ENCODE measurements at regions not wholly inside any gene's neighbourhood (a gene's known extent, or its start where the extent isn't known, plus 50 kb on each side); places are given as distances from the start of the nearest gene placed in this dataset.

DNA sequence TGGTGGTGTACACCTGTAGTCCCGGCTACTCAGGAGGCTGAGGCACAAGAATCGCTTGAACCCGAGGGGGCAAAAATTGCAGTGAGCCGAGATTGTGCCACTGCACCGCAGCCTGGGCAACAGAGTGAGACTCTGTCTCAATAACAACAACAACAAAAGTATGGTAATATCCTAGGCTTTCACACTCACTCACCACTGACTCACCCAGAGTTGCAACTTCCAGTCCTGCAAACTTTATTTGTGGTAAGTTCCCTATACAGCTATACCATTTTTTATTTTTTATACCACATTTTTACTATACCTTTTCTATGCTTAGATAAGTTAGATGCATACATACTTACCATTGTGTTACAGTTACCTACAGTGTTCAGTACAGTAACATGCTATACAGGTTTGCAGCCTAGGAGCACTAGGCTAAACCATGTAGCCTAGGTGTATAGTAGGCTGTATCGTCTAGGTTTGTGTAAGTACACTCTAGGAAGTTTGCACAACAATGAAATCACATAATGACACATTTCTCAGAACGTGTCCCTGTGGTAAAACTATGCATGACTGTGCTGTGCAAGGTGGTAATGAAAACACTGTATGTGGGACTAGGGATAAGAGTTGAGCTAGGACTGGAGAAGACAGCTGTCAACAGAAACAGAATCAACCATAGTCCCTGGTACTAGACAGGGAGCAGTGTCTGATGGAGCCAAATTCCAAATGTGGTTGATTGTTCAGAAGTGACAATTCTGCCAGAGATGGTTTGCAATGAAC lies 109.5 kb upstream of the RAD23B start:
- Histone ChIP-seq H3K27me3 (ENCODE audit: control insufficient read depth, insufficient read depth, low read length) (no peaks in the 10 kb centered on the region), H2AFZ (no peak overlapping the region), H3K4me1 (no peaks in the 10 kb centered on the region), H3K27ac (no peak overlapping the region), H3K36me3 (ENCODE audit: control insufficient read depth, insufficient read depth, low read length) (no peaks in the 10 kb centered on the region), H3K79me2 (no peaks in the 10 kb centered on the region), H3K9ac (no peak overlapping the region), H3K4me3 (ENCODE audit: low read depth, low read length) (no peak overlapping the region), H3K9me3 (ENCODE audit: control insufficient read depth, low read length) (no peaks in the 10 kb centered on the region), H3K4me2 (ENCODE audit: low read length) (no peak overlapping the region)
- TF ChIP-seq, protein P1, sequence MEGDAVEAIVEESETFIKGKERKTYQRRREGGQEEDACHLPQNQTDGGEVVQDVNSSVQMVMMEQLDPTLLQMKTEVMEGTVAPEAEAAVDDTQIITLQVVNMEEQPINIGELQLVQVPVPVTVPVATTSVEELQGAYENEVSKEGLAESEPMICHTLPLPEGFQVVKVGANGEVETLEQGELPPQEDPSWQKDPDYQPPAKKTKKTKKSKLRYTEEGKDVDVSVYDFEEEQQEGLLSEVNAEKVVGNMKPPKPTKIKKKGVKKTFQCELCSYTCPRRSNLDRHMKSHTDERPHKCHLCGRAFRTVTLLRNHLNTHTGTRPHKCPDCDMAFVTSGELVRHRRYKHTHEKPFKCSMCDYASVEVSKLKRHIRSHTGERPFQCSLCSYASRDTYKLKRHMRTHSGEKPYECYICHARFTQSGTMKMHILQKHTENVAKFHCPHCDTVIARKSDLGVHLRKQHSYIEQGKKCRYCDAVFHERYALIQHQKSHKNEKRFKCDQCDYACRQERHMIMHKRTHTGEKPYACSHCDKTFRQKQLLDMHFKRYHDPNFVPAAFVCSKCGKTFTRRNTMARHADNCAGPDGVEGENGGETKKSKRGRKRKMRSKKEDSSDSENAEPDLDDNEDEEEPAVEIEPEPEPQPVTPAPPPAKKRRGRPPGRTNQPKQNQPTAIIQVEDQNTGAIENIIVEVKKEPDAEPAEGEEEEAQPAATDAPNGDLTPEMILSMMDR (IDR thresholded peaks at IDR 0.05) = no peak

DNA sequence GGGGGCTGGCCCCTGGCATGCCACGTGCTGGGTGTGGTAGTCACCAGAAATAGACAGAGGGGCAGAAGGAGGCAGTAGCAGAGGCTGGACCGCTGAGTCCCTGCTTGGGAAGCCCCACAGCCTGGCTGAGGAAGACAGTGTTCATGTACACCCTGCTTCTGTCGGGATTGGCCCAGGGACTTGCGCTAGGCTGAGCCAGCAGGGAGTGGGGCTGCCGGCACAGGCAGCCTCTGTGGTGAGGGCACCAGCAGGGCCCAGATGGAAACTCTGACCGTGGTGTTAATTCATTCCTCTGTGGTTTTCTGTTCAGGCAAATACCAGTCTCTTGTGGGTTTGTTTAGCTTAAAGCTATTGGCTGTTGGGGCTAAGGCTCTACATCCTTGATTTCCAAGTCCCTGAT lies 108.6 kb upstream of the RAD23B start:
- H3K27ac ChIP-seq = no peak overlapping the region
- H3K27me3 ChIP-seq (ENCODE audit: control insufficient read depth, insufficient read depth, low read length) = no peaks in the 10 kb centered on the region
- TF ChIP-seq, protein P1 (IDR thresholded peaks at IDR 0.05) = no peak
- no peaks in the 10 kb centered on the region for H3K9me3 ChIP-seq (ENCODE audit: control insufficient read depth, low read length)
- no peak overlapping the region for H2AFZ ChIP-seq
- no peaks in the 10 kb centered on the region for H3K36me3 ChIP-seq (ENCODE audit: control insufficient read depth, insufficient read depth, low read length)
- no peak overlapping the region for H3K4me3 ChIP-seq (ENCODE audit: low read depth, low read length)
- no peak overlapping the region for H3K4me2 ChIP-seq (ENCODE audit: low read length)
- no peaks in the 10 kb centered on the region for H3K79me2 ChIP-seq
- H3K4me1 ChIP-seq = no peaks in the 10 kb centered on the region
- no peak overlapping the region for H3K9ac ChIP-seq

DNA sequence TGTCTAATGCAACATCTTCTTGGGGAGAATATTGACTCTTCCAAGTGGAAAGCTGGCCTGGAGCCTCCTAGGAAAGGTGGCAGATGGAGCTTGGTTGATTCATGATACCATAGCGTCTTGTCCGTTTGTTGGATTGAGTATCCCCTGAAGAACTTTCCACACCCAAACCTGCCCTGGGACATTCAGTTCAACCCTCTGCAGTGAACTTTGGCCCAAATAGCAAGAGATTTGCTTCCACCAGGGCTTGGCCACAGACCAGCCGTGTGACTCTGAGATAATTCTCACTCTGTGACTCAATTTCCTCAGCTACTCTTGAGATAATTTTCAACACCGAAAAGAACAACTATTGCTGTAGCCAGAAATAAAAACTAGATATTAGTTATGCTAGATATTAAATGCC lies 108.0 kb upstream of the RAD23B start:
- Histone ChIP-seq H2AFZ (no peak overlapping the region), H3K36me3 (ENCODE audit: control insufficient read depth, insufficient read depth, low read length) (no peaks in the 10 kb centered on the region), H3K79me2 (no peaks in the 10 kb centered on the region), H3K27ac (no peak overlapping the region), H3K4me1 (no peaks in the 10 kb centered on the region), H3K4me3 (ENCODE audit: low read depth, low read length) (no peak overlapping the region), H3K9ac (no peak overlapping the region), H3K9me3 (ENCODE audit: control insufficient read depth, low read length) (no peaks in the 10 kb centered on the region), H3K27me3 (ENCODE audit: control insufficient read depth, insufficient read depth, low read length) (no peaks in the 10 kb centered on the region), H3K4me2 (ENCODE audit: low read length) (no peak overlapping the region)
- TF ChIP-seq, protein P1 (IDR thresholded peaks at IDR 0.05) = no peak

DNA sequence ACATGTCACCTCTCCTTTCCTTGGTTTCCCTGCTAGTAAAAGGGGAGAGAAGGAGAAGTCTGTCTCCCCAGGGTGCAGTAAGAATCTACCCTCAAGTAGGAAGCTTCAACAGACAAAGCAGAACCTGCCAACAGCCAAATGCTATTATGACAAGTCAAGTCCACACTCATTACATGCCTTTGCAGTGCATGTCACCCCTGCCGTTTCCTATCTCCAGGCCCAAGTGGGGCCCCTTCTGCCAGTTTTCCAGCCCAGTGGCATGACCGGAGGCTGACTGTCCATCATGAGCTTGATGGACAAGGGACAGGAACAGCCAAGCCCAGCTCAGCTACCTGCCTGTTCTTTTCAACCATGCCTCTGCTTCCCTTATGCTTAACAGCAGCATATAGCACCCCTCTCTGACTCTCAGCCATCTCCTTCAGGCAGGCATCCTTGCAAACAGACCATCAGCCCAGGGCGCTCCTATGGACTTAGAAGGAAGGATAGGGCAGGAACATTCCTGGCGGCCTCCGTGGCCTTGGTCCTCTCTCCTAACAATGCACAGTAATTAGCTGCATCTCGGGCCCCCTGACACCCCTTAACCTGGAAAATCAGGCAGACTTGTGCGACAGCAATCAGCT lies 107.2 kb upstream of the RAD23B start:
- TF ChIP-seq, protein P1 (IDR thresholded peaks at IDR 0.05) = no peak
- Histone ChIP-seq H3K79me2 (no peaks in the 10 kb centered on the region), H3K9ac (no peak overlapping the region), H3K36me3 (ENCODE audit: control insufficient read depth, insufficient read depth, low read length) (no peaks in the 10 kb centered on the region), H3K27me3 (ENCODE audit: control insufficient read depth, insufficient read depth, low read length) (no peaks in the 10 kb centered on the region), H3K27ac (no peak overlapping the region), H3K9me3 (ENCODE audit: control insufficient read depth, low read length) (no peaks in the 10 kb centered on the region), H3K4me2 (ENCODE audit: low read length) (no peak overlapping the region), H3K4me3 (ENCODE audit: low read depth, low read length) (no peak overlapping the region), H3K4me1 (no peaks in the 10 kb centered on the region), H2AFZ (no peak overlapping the region)

All from parathyroid adenoma (tissue), 2 donors.